CD4-positive, alpha-beta T cell (primary cell): ENCODE measurements at regions not wholly inside any gene's neighbourhood (a gene's known extent, or its start where the extent isn't known, plus 50 kb on each side); places are given as distances from the start of the nearest gene placed in this dataset.

Source experiments
- ATAC-seq: fragments of 200-7000 bp; cut with Tn5 transposase; one replicate; pipeline ENCODE4 v1.10.0; 2022; ENCODE audit warnings: mild to moderate bottlenecking; ENCODE audit not compliant: poor library complexity
- CTCF ChIA-PET: fragments of 350-600 bp; sonication (Branson Sonifier 250); formaldehyde crosslinking; loops from one replicate; lab custom pipeline; 2021; ENCODE audit warnings: antibody characterized with exemption, inconsistent platforms; lab: Charles Lee
- POLR2A ChIA-PET: fragments of 350-600 bp; sonication (Branson Sonifier 250); formaldehyde crosslinking; loops from one replicate; lab custom pipeline; 2021; ENCODE audit warnings: antibody characterized with exemption, inconsistent platforms; lab: Charles Lee
- DNase-seq, 14 experiments: peaks; one replicate each; pipeline ENCODE4 v3.0.0-alpha.2; 2013 to 2020; ENCODE audit warnings: mixed read lengths in 2 of 14
- H3K27ac ChIP-seq, 2 donors: one replicate each; pipeline versions ENCODE4 v1.5.1 to v1.7.0; 2013; ENCODE audit warnings: low read length in 2 of 2, low read depth in 1 of 2, mild to moderate bottlenecking in 1 of 2
- H3K27me3 ChIP-seq, 2 experiments: 1 replicate in 1 of 2; 2 replicates in 1 of 2; pipeline versions ENCODE4 v1.6.1 to v1.7.0; 2013; ENCODE audit warnings: low read length in 2 of 2, control low read depth in 1 of 2, mild to moderate bottlenecking in 1 of 2, moderate library complexity in 1 of 2; ENCODE audit not compliant: insufficient read depth in 2 of 2, control insufficient read depth in 1 of 2
- H3K36me3 ChIP-seq: one replicate; pipeline ENCODE4 v1.6.1; 2013; ENCODE audit warnings: low read length, control low read depth; ENCODE audit not compliant: insufficient read depth
- H3K4me1 ChIP-seq: one replicate; pipeline ENCODE4 v1.6.1; 2013; ENCODE audit warnings: low read length, control low read depth; ENCODE audit not compliant: insufficient read depth
- H3K4me3 ChIP-seq: one replicate; pipeline ENCODE4 v1.5.1; 2013; ENCODE audit warnings: mild to moderate bottlenecking, low read length, moderate library complexity
- H3K9me3 ChIP-seq, 2 experiments: 1 replicate in 1 of 2; 2 replicates in 1 of 2; pipeline versions ENCODE4 v1.6.1 to v1.7.0; 2013; ENCODE audit warnings: low read length in 2 of 2, mild to moderate bottlenecking in 2 of 2, control low read depth in 1 of 2, moderate library complexity in 1 of 2; ENCODE audit not compliant: control insufficient read depth in 1 of 2, insufficient read depth in 1 of 2
- H3K27ac Mint-ChIP-seq: one replicate; pipeline ENCODE4 v1.8.0; 2020; ENCODE audit warnings: mixed read lengths
- H3K27me3 Mint-ChIP-seq: one replicate; pipeline ENCODE4 v1.8.0; 2021; ENCODE audit warnings: mixed read lengths
- H3K36me3 Mint-ChIP-seq: one replicate; pipeline ENCODE4 v1.8.0; 2021; ENCODE audit warnings: low read depth, mixed read lengths
- H3K4me1 Mint-ChIP-seq: one replicate; pipeline ENCODE4 v1.8.0; 2021; ENCODE audit warnings: low read depth, mixed read lengths
- H3K4me3 Mint-ChIP-seq: one replicate; pipeline ENCODE4 v1.8.0; 2020; ENCODE audit warnings: mild to moderate bottlenecking, mixed read lengths
- H3K9me3 Mint-ChIP-seq: one replicate; pipeline ENCODE4 v1.8.0; 2020; ENCODE audit warnings: mixed read lengths
- CTCF ChIP-seq: fragments of 200-600 bp; IDR thresholded peaks from one replicate; pipeline ENCODE4 v1.8.0; 2022; ENCODE audit warnings: antibody characterized with exemption, mild to moderate bottlenecking
- intact Hi-C, 2 experiments: fragments of 100-400 bp; cut with DNase I in 1 of 2; cut with micrococcal nuclease in 1 of 2; formaldehyde crosslinking; loops; one replicate each; pipeline versions ENCODE4 v1.15.1 to v1.9.0; 2023 to 2025; cut with DNase I, micrococcal nuclease

GRCh38 chr16:5509794-5510193, 412.2 kb upstream of the EEF2KMT start:
- POLR2A ChIA-PET = no interaction called here

GRCh38 chr16:5509336-5509735, 411.7 kb upstream of the EEF2KMT start:
- Mint-ChIP-seq H3K4me1 (no peaks in the 10 kb centered on the region), H3K36me3 (no peaks in the 10 kb centered on the region), H3K27ac (no peak overlapping the region), H3K9me3 (peaks cover 2% of the 10 kb centered on the region), H3K27me3 (peaks cover 9% of the 10 kb centered on the region), H3K4me3 (no peak overlapping the region)
- Histone ChIP-seq H3K9me3 (peaks cover 0 to 20% of the 10 kb centered on the region in 2 experiments), H3K27me3 (no peaks in the 10 kb centered on the region), H3K27ac (no peak overlapping the region), H3K36me3 (no peaks in the 10 kb centered on the region), H3K4me3 (no peak overlapping the region), H3K4me1 (no peaks in the 10 kb centered on the region)
- POLR2A ChIA-PET = no interaction called here
- ATAC-seq = no peak
- no peak for TF ChIP-seq CTCF
- CTCF ChIA-PET = no interaction called here
- intact Hi-C loops = no loop called here
- DNase-seq = no peak

More at GRCh38 chr16:5509794-5510193, 412.2 kb upstream of the EEF2KMT start:
- H3K9me3 ChIP-seq = peaks cover 0 to 18% of the 10 kb centered on the region in 2 experiments
- H3K4me1 ChIP-seq = no peaks in the 10 kb centered on the region
- Mint-ChIP-seq H3K27ac (no peak overlapping the region), H3K36me3 (no peaks in the 10 kb centered on the region), H3K4me1 (no peaks in the 10 kb centered on the region), H3K9me3 (peaks cover 2% of the 10 kb centered on the region), H3K4me3 (no peak overlapping the region), H3K27me3 (peaks cover 9% of the 10 kb centered on the region)
- no peaks in the 10 kb centered on the region for H3K36me3 ChIP-seq
- no peak overlapping the region for H3K4me3 ChIP-seq
- no peak overlapping the region for H3K27ac ChIP-seq
- ATAC-seq = no peak
- H3K27me3 ChIP-seq = no peaks in the 10 kb centered on the region
- intact Hi-C loops = no loop called here
- DNase-seq = no peak
- CTCF ChIA-PET = no interaction called here
- TF ChIP-seq CTCF = no peak

GRCh38 chr16:5508371-5508770, 410.8 kb upstream of the EEF2KMT start:
- DNase-seq (no peak), ATAC-seq (no peak)
- H3K9me3 Mint-ChIP-seq = peaks cover 2% of the 10 kb centered on the region
- ChIA-PET CTCF (no interaction called here), POLR2A (no interaction called here)
- Histone ChIP-seq H3K36me3 (no peaks in the 10 kb centered on the region), H3K27ac (no peak overlapping the region), H3K4me1 (no peaks in the 10 kb centered on the region), H3K4me3 (no peak overlapping the region), H3K27me3 (no peaks in the 10 kb centered on the region), H3K9me3 (peaks cover 0 to 27% of the 10 kb centered on the region in 2 experiments)
- intact Hi-C loops = no loop called here
- no peaks in the 10 kb centered on the region for H3K36me3 Mint-ChIP-seq
- no peak overlapping the region for H3K4me3 Mint-ChIP-seq
- H3K4me1 Mint-ChIP-seq = no peaks in the 10 kb centered on the region
- peaks cover 9% of the 10 kb centered on the region for H3K27me3 Mint-ChIP-seq
- no peak for TF ChIP-seq CTCF
- no peak overlapping the region for H3K27ac Mint-ChIP-seq
